PC-3 (cell line): ENCODE measurements at regions not wholly inside any gene's neighbourhood (a gene's known extent, or its start where the extent isn't known, plus 50 kb on each side); places are given as distances from the start of the nearest gene placed in this dataset.

Experiments used
- EZH2 ChIP-seq: fragments of 300-600 bp; sonication (generic); IDR thresholded peaks from one replicate; pipeline ENCODE4 v1.6.1; 2017; ENCODE audit warnings: antibody characterized with exemption, mild to moderate bottlenecking, low read length; ENCODE audit not compliant: unreplicated experiment
- EZH2phosphoT487 ChIP-seq: fragments of 300-600 bp; sonication (generic); IDR thresholded peaks from 2 replicates; pipeline ENCODE4 v1.6.1; 2018; ENCODE audit warnings: mild to moderate bottlenecking, antibody characterized with exemption, low read length, borderline replicate concordance
- TF ChIP-seq, protein P1 (sequence below): fragments of 300-600 bp; sonication (generic); conservative IDR thresholded peaks from 2 replicates; pipeline ENCODE4 v1.5.1; 2017; ENCODE audit warnings: antibody characterized with exemption, low read depth, mild to moderate bottlenecking, low read length

DNA sequence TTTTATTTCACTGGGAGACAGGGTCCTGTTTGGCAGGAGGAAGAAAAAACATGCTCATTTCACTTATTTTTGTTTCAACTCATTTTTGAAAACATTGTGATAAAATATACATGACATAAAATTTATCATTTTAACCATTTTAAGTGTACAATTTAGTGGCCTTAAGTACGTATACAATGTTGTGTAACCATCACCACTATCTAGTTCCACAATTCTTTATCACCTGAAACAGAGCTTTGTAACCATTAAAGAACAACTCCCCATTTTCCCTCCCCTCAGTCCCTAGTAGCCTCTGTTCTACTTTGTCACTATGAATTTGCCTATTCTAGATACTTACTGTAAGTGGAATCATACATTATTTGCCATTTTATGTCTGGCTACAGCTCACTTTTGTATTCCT is 143.8 kb downstream of the GPAT3 start:
- TF ChIP-seq EZH2phosphoT487 (no peak), EZH2 (no peak)
- TF ChIP-seq, protein P1, sequence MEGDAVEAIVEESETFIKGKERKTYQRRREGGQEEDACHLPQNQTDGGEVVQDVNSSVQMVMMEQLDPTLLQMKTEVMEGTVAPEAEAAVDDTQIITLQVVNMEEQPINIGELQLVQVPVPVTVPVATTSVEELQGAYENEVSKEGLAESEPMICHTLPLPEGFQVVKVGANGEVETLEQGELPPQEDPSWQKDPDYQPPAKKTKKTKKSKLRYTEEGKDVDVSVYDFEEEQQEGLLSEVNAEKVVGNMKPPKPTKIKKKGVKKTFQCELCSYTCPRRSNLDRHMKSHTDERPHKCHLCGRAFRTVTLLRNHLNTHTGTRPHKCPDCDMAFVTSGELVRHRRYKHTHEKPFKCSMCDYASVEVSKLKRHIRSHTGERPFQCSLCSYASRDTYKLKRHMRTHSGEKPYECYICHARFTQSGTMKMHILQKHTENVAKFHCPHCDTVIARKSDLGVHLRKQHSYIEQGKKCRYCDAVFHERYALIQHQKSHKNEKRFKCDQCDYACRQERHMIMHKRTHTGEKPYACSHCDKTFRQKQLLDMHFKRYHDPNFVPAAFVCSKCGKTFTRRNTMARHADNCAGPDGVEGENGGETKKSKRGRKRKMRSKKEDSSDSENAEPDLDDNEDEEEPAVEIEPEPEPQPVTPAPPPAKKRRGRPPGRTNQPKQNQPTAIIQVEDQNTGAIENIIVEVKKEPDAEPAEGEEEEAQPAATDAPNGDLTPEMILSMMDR = no peak
